ENCODE measurements at regions not wholly inside any gene's neighbourhood (a gene's known extent, or its start where the extent isn't known, plus 50 kb on each side); places are given as distances from the start of the nearest gene placed in this dataset.

- TF ChIP-seq SIN3A (IDR thresholded peaks at IDR 0.05; ENCODE audit: borderline replicate concordance, insufficient read depth, low read depth, low read length) (no peak), TCF7L2 (IDR thresholded peaks at IDR 0.05; ENCODE audit: low read depth, low read length) (no peak), POLR2AphosphoS5 (IDR thresholded peaks at IDR 0.05; ENCODE audit: low read depth, low read length) (no peak), CTCF (IDR thresholded peaks at IDR 0.05) (no peak), REST (IDR thresholded peaks at IDR 0.05; ENCODE audit: insufficient read depth in 1 of 2, low read depth in 2 of 2, low read length in 1 of 2) (no peak)
- BruUV-seq (replicated peaks): no TSS peak
- Histone ChIP-seq H3K27ac (ENCODE audit: low read length) (no peak overlapping the region), H3K9me3 (ENCODE audit: control insufficient read depth, insufficient read depth, low read depth, low read length) (no peaks in the 10 kb centered on the region), H3K27me3 (ENCODE audit: control insufficient read depth, insufficient read depth, low read length) (no peaks in the 10 kb centered on the region), H3K4me3 (ENCODE audit: low read depth in 2 of 2, low read length in 2 of 2) (no peak overlapping the region), H3K4me1 (ENCODE audit: control insufficient read depth, insufficient read depth, low read length) (no peaks in the 10 kb centered on the region), H3K36me3 (ENCODE audit: control insufficient read depth, insufficient read depth, low read length) (no peaks in the 10 kb centered on the region)
- POLR2A ChIA-PET: no interaction called here
- CTCF ChIA-PET: no interaction called here
- in situ Hi-C loops (cut with HindIII; ENCODE audit: low pct_unique_long_range_greater_than_20kb, low sequenced_read_pairs): no loop called here
- DNase-seq (ENCODE audit: low read depth, low spot score) (no peak), ATAC-seq (no peak)
- intact Hi-C loops (cut with micrococcal nuclease; ENCODE audit: unreplicated experiment): no loop called here
Observed at GRCh38 chr9:117473293-117473692, 58.4 kb upstream of the ASTN2 start.

- DNase-seq (ENCODE audit: low read depth, low spot score) (no peak), ATAC-seq (no peak)
- no peaks in the 10 kb centered on the region for H3K9me3 ChIP-seq (ENCODE audit: control insufficient read depth, insufficient read depth, low read depth, low read length)
- no peak overlapping the region for H3K27ac ChIP-seq (ENCODE audit: low read length)
- no peaks in the 10 kb centered on the region for H3K36me3 ChIP-seq (ENCODE audit: control insufficient read depth, insufficient read depth, low read length)
- in situ Hi-C loops (cut with HindIII; ENCODE audit: low pct_unique_long_range_greater_than_20kb, low sequenced_read_pairs): no loop called here
- no peak overlapping the region for H3K4me3 ChIP-seq (ENCODE audit: low read depth in 2 of 2, low read length in 2 of 2)
- H3K27me3 ChIP-seq (ENCODE audit: control insufficient read depth, insufficient read depth, low read length): no peaks in the 10 kb centered on the region
- H3K4me1 ChIP-seq (ENCODE audit: control insufficient read depth, insufficient read depth, low read length): no peaks in the 10 kb centered on the region
- BruUV-seq (replicated peaks): no TSS peak
- ChIA-PET CTCF (no interaction called here), POLR2A (no interaction called here)
- intact Hi-C loops (cut with micrococcal nuclease; ENCODE audit: unreplicated experiment): no loop called here
- TF ChIP-seq REST (IDR thresholded peaks at IDR 0.05; ENCODE audit: insufficient read depth in 1 of 2, low read depth in 2 of 2, low read length in 1 of 2): no peak
Observed at GRCh38 chr9:117470902-117471301, 56.0 kb upstream of the ASTN2 start.

All from Panc1 (cell line).